Natural killer cell (primary cell): ENCODE measurements at regions not wholly inside any gene's neighbourhood (a gene's known extent, or its start where the extent isn't known, plus 50 kb on each side); places are given as distances from the start of the nearest gene placed in this dataset.

ENCODE experiments used
- ATAC-seq, 3 donors: fragments of 150-1000 bp in 2 of 3; fragments of 200-7000 bp in 1 of 3; cut with Tn5 transposase; 1 replicate in 1 of 3; 2 replicates in 2 of 3; pipeline ENCODE4 v1.10.0; 2021; ENCODE audit warnings: mild to moderate bottlenecking in 2 of 3, moderate library complexity in 2 of 3
- DNase-seq, 2 donors: peaks; one replicate each; pipeline versions ENCODE4 v3.0.0 to v3.0.0-alpha.2; 2013 to 2021; ENCODE audit warnings: mixed read lengths in 1 of 2
- H3K27ac ChIP-seq: one replicate; pipeline ENCODE4 v1.5.1; 2013; ENCODE audit warnings: mild to moderate bottlenecking, low read length
- H3K27me3 ChIP-seq: one replicate; pipeline ENCODE4 v1.6.1; 2013; ENCODE audit warnings: low read length; ENCODE audit not compliant: control insufficient read depth, insufficient read depth
- H3K36me3 ChIP-seq: one replicate; pipeline ENCODE4 v1.6.1; 2013; ENCODE audit warnings: low read length; ENCODE audit not compliant: control insufficient read depth, insufficient read depth
- H3K4me1 ChIP-seq: one replicate; pipeline ENCODE4 v1.6.1; 2013; ENCODE audit warnings: low read length; ENCODE audit not compliant: control insufficient read depth, insufficient read depth
- H3K4me3 ChIP-seq: one replicate; pipeline ENCODE4 v1.5.1; 2013; ENCODE audit warnings: low read length
- H3K9me3 ChIP-seq: one replicate; pipeline ENCODE4 v1.6.1; 2013; ENCODE audit warnings: low read length; ENCODE audit not compliant: control insufficient read depth, insufficient read depth
- H3K27ac Mint-ChIP-seq, 2 donors: one replicate each; pipeline ENCODE4 v1.8.0; 2022; ENCODE audit warnings: mild to moderate bottlenecking in 2 of 2, mixed read lengths in 2 of 2, moderate library complexity in 1 of 2
- H3K27me3 Mint-ChIP-seq, 2 donors: one replicate each; pipeline ENCODE4 v1.8.0; 2022; ENCODE audit warnings: low read depth in 2 of 2, mixed read lengths in 2 of 2
- H3K36me3 Mint-ChIP-seq: one replicate; pipeline ENCODE4 v1.8.0; 2022; ENCODE audit warnings: mixed read lengths
- H3K4me1 Mint-ChIP-seq, 2 donors: one replicate each; pipeline ENCODE4 v1.8.0; 2022; ENCODE audit warnings: mixed read lengths in 2 of 2
- H3K4me3 Mint-ChIP-seq: one replicate; pipeline ENCODE4 v1.8.0; 2022; ENCODE audit warnings: mild to moderate bottlenecking, moderate library complexity, mixed read lengths
- H3K9me3 Mint-ChIP-seq, 2 donors: one replicate each; pipeline ENCODE4 v1.8.0; 2022; ENCODE audit warnings: mixed read lengths in 2 of 2
- CTCF ChIP-seq: fragments of 200-600 bp; IDR thresholded peaks from one replicate; pipeline ENCODE4 v1.8.0; 2022; ENCODE audit warnings: antibody characterized with exemption
- WGBS: methylation state at CpG from one replicate; pipeline ENCODE4 v1.1.7; 2013; ENCODE audit warnings: missing lambda C conversion rate; ENCODE audit not compliant: insufficient coverage; 5-methylcytosine and 5-hydroxymethylcytosine counted together
- intact Hi-C: fragments of 100-400 bp; cut with micrococcal nuclease; formaldehyde crosslinking; loops from one replicate; pipeline ENCODE4 v1.14.2; 2022

DNA sequence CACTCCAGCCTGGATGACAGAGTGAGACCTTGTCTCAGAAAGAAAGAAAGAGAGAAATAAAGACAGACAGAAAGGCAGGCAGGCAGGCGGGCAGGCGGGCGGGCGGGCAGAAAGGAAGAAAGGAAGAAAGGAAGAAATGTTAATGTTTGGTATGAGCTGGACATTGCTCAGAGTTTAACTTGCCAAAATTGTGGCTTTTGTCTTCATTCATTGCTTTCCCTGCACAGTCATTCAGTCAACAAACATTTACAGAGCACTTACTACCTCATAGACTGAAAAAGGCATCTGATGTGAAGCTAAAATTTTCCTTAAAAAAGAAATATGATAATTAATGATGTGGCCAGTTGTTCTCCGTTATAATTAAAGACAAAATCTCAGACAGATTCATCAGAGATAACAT, 247.1 kb downstream of the SPTSSA start:
- Histone ChIP-seq H3K36me3 (no peaks in the 10 kb centered on the region), H3K27ac (no peak overlapping the region), H3K4me1 (no peaks in the 10 kb centered on the region), H3K27me3 (no peaks in the 10 kb centered on the region), H3K9me3 (no peaks in the 10 kb centered on the region), H3K4me3 (no peak overlapping the region)
- no peak for TF ChIP-seq CTCF
- Mint-ChIP-seq H3K36me3 (no peaks in the 10 kb centered on the region), H3K9me3 (no peaks in the 10 kb centered on the region), H3K27me3 (peaks cover 0 to 8% of the 10 kb centered on the region in 2 donors), H3K27ac (no peak overlapping the region), H3K4me3 (no peak overlapping the region), H3K4me1 (no peaks in the 10 kb centered on the region)
- no CpG with 5 or more reads among the region's 5 CpGs for WGBS
- no peak for DNase-seq
- intact Hi-C loops = no loop called here
- ATAC-seq = no peak

- Mint-ChIP-seq H3K4me3 (no peak overlapping the region), H3K4me1 (no peaks in the 10 kb centered on the region), H3K36me3 (no peaks in the 10 kb centered on the region), H3K9me3 (no peaks in the 10 kb centered on the region), H3K27me3 (peaks cover 0 to 10% of the 10 kb centered on the region in 2 donors), H3K27ac (no peak overlapping the region)
- no peak for TF ChIP-seq CTCF
- DNase-seq (no peak), ATAC-seq (no peak)
- WGBS = 78% methylated on average over 6 of the region's 10 CpGs
- H3K27ac ChIP-seq = no peak overlapping the region
- H3K27me3 ChIP-seq = no peaks in the 10 kb centered on the region
- H3K9me3 ChIP-seq = no peaks in the 10 kb centered on the region
- H3K36me3 ChIP-seq = no peaks in the 10 kb centered on the region
- H3K4me1 ChIP-seq = no peaks in the 10 kb centered on the region
- intact Hi-C loops = no loop called here
- H3K4me3 ChIP-seq = no peak overlapping the region
Measured at GRCh38 chr14:34213332-34213731, 248.7 kb downstream of the SPTSSA start.

DNA sequence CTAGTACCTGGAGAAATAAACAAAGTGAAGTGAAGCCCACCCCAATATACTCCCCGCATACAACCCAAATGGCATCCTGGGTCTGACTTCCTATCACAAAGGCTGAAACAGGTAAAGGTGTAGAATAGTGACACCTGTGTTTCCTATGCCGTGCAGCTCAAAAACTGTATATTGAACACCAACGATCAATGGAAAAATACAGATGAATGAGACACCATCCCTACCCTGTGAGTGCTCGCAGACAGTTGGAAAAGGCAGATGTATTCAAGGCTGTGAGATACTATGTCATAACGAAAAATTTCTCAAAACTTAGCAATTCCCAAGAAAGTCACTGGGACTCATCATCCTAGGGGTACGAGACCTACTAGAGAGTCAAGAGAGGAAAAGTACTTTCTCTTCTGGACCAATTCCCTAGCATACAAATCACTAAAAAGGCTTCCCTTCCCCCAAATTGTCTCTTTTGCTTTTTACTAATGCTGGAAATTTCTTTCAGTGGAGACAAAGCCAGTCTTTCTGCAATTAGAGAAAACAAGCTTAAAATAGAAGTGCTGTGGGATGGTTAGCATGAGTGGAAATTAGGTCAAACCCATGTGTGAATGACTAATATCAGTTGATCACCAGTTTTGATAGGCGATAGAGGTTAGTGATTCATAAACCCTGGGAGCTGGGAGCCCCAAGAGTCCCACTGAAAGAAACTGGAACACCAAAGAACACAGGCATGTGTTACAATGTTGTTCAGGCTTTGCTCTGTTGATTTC, 249.7 kb downstream of the SPTSSA start:
- H3K36me3 ChIP-seq = no peaks in the 10 kb centered on the region
- DNase-seq = no peak
- no peaks in the 10 kb centered on the region for H3K27me3 ChIP-seq
- Mint-ChIP-seq H3K9me3 (no peaks in the 10 kb centered on the region), H3K27me3 (peaks cover 0 to 20% of the 10 kb centered on the region in 2 donors), H3K4me3 (no peak overlapping the region), H3K27ac (no peak overlapping the region), H3K36me3 (no peaks in the 10 kb centered on the region), H3K4me1 (no peaks in the 10 kb centered on the region)
- no peak for ATAC-seq
- no peak overlapping the region for H3K4me3 ChIP-seq
- intact Hi-C loops = no loop called here
- no peaks in the 10 kb centered on the region for H3K9me3 ChIP-seq
- no peak overlapping the region for H3K27ac ChIP-seq
- H3K4me1 ChIP-seq = no peaks in the 10 kb centered on the region
- TF ChIP-seq CTCF = no peak
- WGBS = 91% methylated on average over 6 of the region's 7 CpGs

- H3K27me3 ChIP-seq = no peaks in the 10 kb centered on the region
- Mint-ChIP-seq H3K4me1 (no peaks in the 10 kb centered on the region), H3K27me3 (peaks cover 0 to 23% of the 10 kb centered on the region in 2 donors), H3K36me3 (no peaks in the 10 kb centered on the region), H3K27ac (no peak overlapping the region), H3K9me3 (no peaks in the 10 kb centered on the region), H3K4me3 (no peak overlapping the region)
- TF ChIP-seq CTCF = no peak
- H3K4me1 ChIP-seq = no peaks in the 10 kb centered on the region
- ATAC-seq (no peak), DNase-seq (no peak)
- no peak overlapping the region for H3K4me3 ChIP-seq
- no peaks in the 10 kb centered on the region for H3K9me3 ChIP-seq
- WGBS = 59% methylated on average over 3 of the region's 3 CpGs
- no peaks in the 10 kb centered on the region for H3K36me3 ChIP-seq
- intact Hi-C loops = no loop called here
- no peak overlapping the region for H3K27ac ChIP-seq
Measured at GRCh38 chr14:34211732-34212131, 250.3 kb downstream of the SPTSSA start.
